HG03457 (cell line): ENCODE measurements at regions not wholly inside any gene's neighbourhood (a gene's known extent, or its start where the extent isn't known, plus 50 kb on each side); places are given as distances from the start of the nearest gene placed in this dataset.
"Not testable (repeated sequence)": the region's sequence is repeated elsewhere in the genome, so short reads cannot be mapped to it uniquely, and the experiment has no call there.

Source experiments
- ATAC-seq: cut with Tn5 transposase; IDR thresholded peaks from one replicate; pipeline ENCODE4 v1.9.1; 2021; ENCODE audit warnings: moderate number of reproducible peaks; ENCODE audit not compliant: unreplicated experiment

GRCh38 chrX:65971151-65971550 lies 68.7 kb downstream of the VSIG4 start:
- no peak for ATAC-seq

- ATAC-seq = not testable (repeated sequence)
These were observed 72.7 kb downstream of the VSIG4 start for GRCh38 chrX:65967159-65967558.

DNA sequence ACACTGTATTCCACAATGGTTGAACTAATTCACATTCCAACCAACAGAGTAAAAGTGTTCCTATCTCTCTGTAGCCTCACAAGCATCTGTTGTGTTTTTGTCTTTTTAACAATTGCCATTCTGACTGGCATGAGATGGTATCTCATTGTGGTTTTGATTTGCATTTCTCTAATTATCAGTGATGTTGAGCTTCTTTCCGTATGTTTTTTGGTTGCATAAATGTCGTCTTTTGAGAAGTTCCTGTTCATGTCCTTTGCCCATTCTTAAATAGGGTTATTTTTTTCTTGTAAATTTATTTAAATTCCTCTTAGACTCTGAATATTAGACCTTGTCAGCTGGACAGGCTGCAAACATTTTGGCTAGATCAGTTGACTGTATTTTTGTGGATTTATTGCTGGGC lies 78.2 kb downstream of the VSIG4 start:
- no peak for ATAC-seq

- ATAC-seq = no peak
These were observed 91.8 kb downstream of the VSIG4 start for GRCh38 chrX:65948103-65948502.

- ATAC-seq = no peak
These were observed 98.1 kb downstream of the VSIG4 start for GRCh38 chrX:65941775-65942174.

DNA sequence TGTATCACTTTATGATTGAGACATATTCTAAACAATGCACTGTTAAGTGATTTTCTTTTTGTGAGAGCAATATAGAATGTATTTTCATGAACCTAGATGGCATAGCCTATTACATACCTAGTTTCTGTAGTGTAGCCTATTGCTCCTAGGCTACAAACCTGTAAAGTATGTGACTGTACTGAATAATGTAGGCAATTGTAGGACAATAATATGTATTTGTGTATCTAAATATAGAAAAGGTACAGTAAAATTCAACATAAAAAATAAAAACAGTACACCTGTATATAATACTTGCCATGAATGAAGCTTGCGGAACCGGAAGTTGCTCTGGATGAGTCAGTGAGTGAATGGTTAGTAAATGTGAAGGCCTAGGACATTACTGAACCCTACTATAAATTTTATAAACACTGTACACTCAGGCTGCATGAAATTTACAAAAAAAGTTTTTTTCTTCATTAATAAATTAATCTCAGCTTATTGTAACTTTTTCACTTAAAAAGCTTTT lies 106.7 kb downstream of the VSIG4 start:
- no peak for ATAC-seq

GRCh38 chrX:65932173-65933084 lies 107.5 kb downstream of the VSIG4 start:
- ATAC-seq = no peak

DNA sequence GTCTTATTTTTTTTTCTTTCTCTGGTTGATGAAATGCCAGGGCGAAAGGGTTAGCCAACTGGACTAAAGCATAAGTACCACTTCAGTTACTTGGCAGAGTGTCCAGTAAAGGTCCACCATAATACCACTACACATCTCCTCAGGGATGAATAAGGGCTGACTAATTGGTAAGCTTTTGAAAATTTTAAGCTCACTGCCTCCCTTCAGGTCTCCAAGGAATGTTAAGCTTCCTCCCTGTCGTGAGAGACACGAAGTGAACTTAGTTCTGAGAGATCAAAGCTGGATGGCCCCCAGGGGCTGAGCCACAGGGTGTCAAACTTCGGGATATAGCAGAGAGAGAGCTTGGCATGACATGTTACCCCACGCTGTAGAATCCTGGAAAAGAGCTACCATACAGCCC lies 111.4 kb downstream of the VSIG4 start:
- no peak for ATAC-seq

DNA sequence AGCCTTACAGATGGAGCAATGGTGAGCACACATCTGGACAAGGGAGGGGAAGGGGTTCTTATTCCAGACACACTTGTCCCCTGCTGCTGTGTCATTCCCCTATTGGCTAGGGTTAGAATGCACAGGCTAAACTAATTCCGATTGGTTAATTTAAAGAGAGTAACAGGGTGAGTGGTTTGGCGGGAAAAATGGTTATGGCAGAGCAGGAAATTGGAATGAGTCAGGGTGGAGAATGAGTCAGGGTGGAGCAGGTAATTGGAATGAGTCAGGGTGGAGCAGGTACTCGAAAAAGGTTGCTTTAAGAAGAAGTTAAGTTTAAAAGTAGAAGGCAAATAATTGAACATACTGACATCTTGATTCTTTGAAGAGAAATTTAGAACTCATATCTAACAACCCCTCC lies 112.5 kb downstream of the VSIG4 start:
- ATAC-seq = not testable (repeated sequence)

GRCh38 chrX:65926095-65927019 lies 113.5 kb downstream of the VSIG4 start:
- no peak for ATAC-seq

DNA sequence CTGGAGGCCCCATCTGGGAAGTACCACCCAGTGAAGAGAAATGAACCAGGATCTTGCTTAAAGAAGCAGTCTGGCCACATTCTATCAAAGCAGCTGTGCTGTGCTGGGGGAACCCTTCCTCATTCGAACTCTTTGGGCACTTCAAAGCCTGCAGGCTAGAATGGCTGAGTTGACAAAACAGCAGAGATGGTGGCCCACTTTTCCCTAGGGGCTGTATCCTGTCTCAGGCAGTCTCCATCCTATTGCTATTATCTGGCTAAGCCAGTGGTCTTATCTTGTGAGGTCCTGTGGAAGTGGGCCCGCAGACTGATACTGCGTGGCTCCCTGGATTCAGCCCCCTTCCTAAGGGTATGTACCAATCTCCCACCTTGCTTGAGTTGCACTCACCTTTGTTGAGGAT lies 114.3 kb downstream of the VSIG4 start:
- no peak for ATAC-seq

DNA sequence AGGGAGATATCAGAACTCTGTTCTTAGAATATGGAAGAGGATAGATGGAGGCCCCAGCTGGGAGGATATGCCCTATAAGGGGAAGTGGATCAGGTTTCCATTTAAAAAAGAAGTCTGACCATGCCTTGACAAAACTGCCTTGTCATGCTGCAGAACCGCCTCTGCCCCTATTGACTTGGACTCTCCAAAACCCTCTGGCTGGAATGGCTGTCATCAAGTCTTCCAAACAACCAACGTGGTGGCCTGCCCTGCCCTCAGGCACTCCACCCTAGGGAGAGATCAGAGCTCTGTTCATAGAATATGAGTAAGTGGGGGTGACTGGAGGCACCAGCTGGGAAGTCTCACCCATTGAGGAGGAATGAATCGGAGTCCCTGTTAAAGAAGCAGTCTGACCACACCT lies 114.9 kb downstream of the VSIG4 start:
- no peak for ATAC-seq

GRCh38 chrX:65921363-65921762 lies 118.5 kb downstream of the VSIG4 start:
- no peak for ATAC-seq

DNA sequence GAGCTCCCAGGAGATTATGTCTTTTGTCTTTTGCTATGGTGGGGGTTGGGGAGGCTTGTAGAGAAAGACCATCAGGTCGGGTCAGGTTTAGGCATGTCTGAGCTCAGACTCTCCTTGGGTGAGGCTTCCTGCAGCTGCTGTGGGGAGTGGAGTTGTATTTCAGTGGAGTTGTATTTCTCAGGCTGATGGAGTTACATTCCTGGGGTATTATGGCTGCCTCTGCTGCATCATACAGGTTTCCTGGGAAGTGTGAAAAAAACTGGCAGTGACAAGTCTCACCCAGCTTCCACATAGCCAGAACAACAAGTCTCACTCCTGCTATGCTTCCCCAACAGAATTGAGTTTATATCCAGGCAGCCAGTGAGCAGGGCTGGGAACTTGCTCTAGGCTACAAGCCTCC lies 119.3 kb downstream of the VSIG4 start:
- ATAC-seq = no peak

DNA sequence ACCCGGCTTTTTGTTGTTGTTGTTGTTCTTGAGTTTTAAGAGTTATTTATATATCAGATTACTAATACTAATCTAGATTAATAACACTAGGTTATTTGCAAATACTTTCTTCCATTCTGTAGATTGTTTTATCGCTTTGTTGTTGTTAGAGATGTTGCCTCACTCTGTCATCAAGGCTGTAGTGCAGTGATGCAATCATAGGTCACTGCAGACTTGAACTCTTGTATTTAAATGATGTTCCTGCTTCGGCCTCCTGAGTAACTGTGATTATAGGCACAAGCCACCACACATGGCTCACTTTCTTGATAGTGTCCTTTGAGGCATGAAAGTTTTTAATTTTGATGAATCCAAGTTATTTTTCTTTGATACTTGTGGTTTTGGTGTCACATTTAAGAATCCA lies 129.0 kb downstream of the VSIG4 start:
- ATAC-seq = no peak

DNA sequence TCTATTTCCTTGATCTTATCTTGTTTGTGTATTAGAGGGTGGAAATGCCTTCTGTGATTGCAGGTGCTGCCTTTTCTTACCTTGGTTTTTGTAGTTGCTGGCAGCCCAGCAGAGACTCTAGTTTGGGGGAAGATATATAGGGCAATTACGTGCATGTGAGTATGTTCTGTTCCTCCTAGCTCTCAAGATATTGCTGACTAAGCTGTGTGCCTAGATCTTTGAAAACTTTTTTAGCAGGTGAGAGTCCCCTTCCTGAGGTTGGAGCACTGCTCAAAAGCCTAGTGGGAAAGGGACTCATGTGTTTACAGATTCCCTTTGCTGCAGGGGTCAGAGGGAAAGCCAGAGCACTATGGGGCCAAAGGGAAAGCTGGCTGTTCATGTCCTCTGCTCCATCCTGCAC lies 136.1 kb downstream of the VSIG4 start:
- ATAC-seq = no peak

DNA sequence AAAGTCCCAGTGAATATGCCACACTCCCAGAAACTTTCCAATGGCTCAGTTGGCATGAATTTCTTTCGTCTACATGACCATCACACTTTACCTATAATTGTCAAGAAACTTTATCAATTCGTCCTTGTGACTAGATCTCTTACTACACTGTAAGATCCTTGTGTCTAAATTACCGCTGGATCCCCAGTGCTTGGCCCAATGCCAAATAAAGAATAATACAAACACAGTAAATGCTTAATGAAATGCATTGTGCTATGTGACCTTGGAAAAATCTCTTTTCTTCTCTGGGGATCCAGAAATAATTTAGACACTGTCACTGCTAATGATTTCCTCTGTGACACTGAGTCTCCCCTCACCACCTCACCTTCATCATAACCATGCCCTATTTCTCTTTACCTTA lies 137.9 kb downstream of the VSIG4 start:
- no peak for ATAC-seq

DNA sequence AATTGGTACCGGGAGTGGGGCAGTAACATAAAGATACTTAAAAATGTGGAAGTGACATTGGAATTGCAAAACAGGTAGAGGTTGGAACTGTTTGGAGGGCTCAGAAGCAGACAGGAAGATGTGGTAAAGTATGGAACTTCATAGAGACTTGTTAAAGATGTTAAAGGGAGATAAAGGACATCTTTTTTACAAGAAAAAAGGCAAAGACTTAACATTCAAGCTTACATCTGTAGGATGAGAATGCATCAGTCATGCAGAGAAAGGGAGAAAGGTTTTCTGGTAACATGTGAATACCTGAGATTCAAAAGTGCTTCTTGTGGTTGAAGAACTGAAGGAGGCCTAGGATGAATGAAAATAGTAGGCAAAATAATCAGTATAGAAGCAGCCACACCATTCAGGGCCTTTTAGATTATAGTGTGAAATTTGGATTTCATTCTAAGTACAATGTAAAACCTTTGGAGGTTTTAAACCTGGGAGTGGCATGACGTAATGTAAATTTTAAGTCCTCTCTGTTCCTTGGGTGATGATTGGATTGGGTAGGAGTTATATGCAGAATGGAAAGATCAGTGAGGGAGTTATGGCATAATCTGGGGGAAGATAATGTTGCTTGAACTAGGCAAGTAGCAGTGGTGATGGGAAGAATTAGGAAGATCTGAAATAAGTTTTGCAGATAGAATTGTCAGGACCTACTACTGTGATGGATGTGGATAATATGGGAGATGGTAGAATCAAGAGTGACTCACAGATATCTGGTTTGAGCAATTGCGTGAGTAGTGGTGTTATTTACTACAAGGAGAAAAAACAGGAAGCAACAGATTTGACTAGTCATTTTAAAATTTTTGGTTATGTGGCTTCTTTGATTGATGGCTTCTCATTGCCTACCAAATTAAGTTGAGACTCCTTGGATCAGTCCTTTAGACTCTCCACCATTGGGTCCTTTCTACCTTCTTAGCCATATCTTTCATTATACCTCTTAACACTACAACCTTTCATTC lies 138.7 kb downstream of the VSIG4 start:
- no peak for ATAC-seq

- ATAC-seq = no peak
These were observed 145.7 kb downstream of the VSIG4 start for GRCh38 chrX:65894133-65894532.

- not testable (repeated sequence) for ATAC-seq
These were observed 148.1 kb downstream of the VSIG4 start for GRCh38 chrX:65891817-65892216.
